ENCODE measurements at regions not wholly inside any gene's neighbourhood (a gene's known extent, or its start where the extent isn't known, plus 50 kb on each side); places are given as distances from the start of the nearest gene placed in this dataset.

DNA sequence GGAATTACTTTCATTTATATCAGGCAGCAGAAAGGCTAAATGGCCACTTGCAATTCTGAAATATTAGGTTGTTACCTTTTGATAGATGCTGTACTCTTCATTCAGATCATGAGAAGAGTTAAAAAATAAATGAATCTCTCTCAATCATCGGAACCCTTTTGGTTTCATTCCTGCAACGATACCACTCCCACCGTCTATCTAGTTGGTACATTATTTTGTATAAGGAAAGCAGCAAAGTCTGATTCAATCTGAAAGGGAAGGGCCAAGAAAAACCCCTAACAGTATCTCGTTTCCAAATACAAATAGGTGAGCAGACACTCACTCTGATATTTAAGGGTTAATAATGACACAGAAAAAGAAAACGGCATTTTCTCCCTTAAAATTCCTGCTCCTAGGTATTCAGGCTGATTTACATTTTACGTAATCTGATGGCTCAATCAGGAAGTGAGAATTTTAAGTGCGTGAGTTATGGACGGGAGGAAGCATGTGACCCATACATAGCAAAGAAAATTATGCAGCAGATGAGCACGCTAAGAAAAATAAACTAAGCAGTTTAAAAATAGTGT is 209.4 kb upstream of the KLF14 start:
- TF ChIP-seq, protein P1, sequence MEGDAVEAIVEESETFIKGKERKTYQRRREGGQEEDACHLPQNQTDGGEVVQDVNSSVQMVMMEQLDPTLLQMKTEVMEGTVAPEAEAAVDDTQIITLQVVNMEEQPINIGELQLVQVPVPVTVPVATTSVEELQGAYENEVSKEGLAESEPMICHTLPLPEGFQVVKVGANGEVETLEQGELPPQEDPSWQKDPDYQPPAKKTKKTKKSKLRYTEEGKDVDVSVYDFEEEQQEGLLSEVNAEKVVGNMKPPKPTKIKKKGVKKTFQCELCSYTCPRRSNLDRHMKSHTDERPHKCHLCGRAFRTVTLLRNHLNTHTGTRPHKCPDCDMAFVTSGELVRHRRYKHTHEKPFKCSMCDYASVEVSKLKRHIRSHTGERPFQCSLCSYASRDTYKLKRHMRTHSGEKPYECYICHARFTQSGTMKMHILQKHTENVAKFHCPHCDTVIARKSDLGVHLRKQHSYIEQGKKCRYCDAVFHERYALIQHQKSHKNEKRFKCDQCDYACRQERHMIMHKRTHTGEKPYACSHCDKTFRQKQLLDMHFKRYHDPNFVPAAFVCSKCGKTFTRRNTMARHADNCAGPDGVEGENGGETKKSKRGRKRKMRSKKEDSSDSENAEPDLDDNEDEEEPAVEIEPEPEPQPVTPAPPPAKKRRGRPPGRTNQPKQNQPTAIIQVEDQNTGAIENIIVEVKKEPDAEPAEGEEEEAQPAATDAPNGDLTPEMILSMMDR (IDR thresholded peaks at IDR 0.05), result no peak
- TF ChIP-seq POLR2A (IDR thresholded peaks at IDR 0.05) (no peak), POLR2AphosphoS5 (IDR thresholded peaks at IDR 0.05) (no peak)
